RWPE2 (cell line): ENCODE measurements at regions not wholly inside any gene's neighbourhood (a gene's known extent, or its start where the extent isn't known, plus 50 kb on each side); places are given as distances from the start of the nearest gene placed in this dataset.

Source experiments
- ATAC-seq: fragments of 200-7000 bp; cut with Tn5 transposase; 3 replicates; pipeline ENCODE4 v1.9.1; 2021; ENCODE audit warnings: low read depth
- DNase-seq: peaks from one replicate; pipeline ENCODE4 v3.0.0-alpha.2; 2020; ENCODE audit warnings: low spot score
- H3K27ac ChIP-seq: fragments of 450-650 bp; 2 replicates; pipeline ENCODE4 v1.5.1; 2017; ENCODE audit warnings: mild to moderate bottlenecking; ENCODE audit not compliant: poor library complexity, severe bottlenecking
- H3K27me3 ChIP-seq: fragments of 250-450 bp; sonication (Bioruptor Pico); 2 replicates; pipeline ENCODE4 v1.5.1; 2021; ENCODE audit warnings: mild to moderate bottlenecking, moderate library complexity; ENCODE audit not compliant: insufficient read depth, poor library complexity, severe bottlenecking
- H3K36me3 ChIP-seq: fragments of 250-450 bp; sonication (Bioruptor Pico); 2 replicates; pipeline ENCODE4 v1.5.1; 2020; ENCODE audit warnings: low read depth, mild to moderate bottlenecking, moderate library complexity
- H3K4me1 ChIP-seq: fragments of 250-450 bp; sonication (Bioruptor Pico); 2 replicates; pipeline ENCODE4 v1.5.1; 2021; ENCODE audit warnings: mild to moderate bottlenecking, moderate library complexity; ENCODE audit not compliant: insufficient read depth, poor library complexity, severe bottlenecking
- H3K4me3 ChIP-seq: fragments of 250-450 bp; sonication (Bioruptor Pico); 2 replicates; pipeline ENCODE4 v1.5.1; 2021; ENCODE audit warnings: mild to moderate bottlenecking, moderate library complexity; ENCODE audit not compliant: severe bottlenecking
- H3K9me3 ChIP-seq: fragments of 250-450 bp; sonication (Bioruptor Pico); 2 replicates; pipeline ENCODE4 v1.5.1; 2021; ENCODE audit warnings: mild to moderate bottlenecking, moderate library complexity; ENCODE audit not compliant: severe bottlenecking
- TF ChIP-seq, protein P1 (sequence below): fragments of 450-650 bp; IDR thresholded peaks from one replicate; pipeline ENCODE4 v1.5.1; 2017; ENCODE audit warnings: mild to moderate bottlenecking, moderate library complexity; ENCODE audit not compliant: poor library complexity, severe bottlenecking

DNA sequence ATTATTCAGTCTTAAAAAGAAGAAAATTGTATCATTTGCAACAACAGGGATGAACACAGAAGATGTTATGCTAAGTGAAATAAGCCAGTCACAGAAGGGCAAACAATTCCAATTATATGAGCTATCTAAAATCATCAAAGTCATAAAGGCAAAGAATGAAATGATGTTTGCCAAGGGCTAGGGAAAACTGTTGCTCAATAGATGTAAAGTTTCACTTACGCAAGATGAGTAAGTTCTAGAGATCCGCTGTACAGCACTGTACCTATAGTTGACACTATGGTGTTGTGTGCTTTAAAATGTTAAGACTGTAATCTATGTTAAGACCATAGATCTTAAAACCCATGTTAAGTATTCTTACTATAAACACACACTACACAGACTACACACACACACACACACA lies 904.6 kb upstream of the LRRN3 start:
- H3K4me3 ChIP-seq, result no peak overlapping the region
- DNase-seq (no peak), ATAC-seq (peak; percentile 56; the same call in 2 of the 3 replicates)
- no peaks in the 10 kb centered on the region for H3K27me3 ChIP-seq
- no peaks in the 10 kb centered on the region for H3K9me3 ChIP-seq
- no peaks in the 10 kb centered on the region for H3K4me1 ChIP-seq
- TF ChIP-seq, protein P1, sequence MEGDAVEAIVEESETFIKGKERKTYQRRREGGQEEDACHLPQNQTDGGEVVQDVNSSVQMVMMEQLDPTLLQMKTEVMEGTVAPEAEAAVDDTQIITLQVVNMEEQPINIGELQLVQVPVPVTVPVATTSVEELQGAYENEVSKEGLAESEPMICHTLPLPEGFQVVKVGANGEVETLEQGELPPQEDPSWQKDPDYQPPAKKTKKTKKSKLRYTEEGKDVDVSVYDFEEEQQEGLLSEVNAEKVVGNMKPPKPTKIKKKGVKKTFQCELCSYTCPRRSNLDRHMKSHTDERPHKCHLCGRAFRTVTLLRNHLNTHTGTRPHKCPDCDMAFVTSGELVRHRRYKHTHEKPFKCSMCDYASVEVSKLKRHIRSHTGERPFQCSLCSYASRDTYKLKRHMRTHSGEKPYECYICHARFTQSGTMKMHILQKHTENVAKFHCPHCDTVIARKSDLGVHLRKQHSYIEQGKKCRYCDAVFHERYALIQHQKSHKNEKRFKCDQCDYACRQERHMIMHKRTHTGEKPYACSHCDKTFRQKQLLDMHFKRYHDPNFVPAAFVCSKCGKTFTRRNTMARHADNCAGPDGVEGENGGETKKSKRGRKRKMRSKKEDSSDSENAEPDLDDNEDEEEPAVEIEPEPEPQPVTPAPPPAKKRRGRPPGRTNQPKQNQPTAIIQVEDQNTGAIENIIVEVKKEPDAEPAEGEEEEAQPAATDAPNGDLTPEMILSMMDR, result no peak
- H3K27ac ChIP-seq, result no peak overlapping the region
- no peaks in the 10 kb centered on the region for H3K36me3 ChIP-seq

DNA sequence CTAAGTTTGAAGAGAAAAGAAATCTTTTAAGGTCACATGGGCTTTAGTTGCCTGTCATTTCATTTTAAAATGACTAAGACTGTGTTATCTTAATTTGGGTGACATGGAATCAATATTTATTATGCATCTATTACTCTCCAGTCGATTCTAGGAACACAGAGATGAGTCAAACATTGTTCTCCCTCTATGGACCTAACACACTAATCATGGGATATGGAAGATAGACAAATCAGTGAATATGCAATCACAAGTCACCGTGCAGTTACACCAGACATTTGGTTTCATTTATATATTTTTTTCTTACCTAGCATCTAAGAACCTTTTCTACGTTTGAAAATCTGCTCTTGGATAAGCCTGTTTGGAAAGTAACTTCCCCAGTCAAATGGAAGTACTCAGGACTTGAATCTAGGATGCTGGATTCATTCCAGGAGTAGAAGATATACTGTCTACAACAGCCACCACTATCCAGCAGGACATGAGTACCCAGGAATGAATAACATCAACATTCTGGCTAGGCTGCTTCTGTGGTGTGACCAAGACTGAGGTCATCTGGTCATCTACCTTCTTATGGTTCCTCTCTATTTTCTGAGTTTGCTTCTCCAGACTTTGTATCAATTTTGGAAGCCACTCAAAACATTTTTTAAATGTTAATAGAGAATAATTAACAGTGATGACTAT lies 902.9 kb upstream of the LRRN3 start:
- DNase-seq (no peak), ATAC-seq (no peak)
- H3K9me3 ChIP-seq, result no peaks in the 10 kb centered on the region
- no peak overlapping the region for H3K27ac ChIP-seq
- TF ChIP-seq, protein P1, result no peak
- no peak overlapping the region for H3K4me3 ChIP-seq
- no peaks in the 10 kb centered on the region for H3K36me3 ChIP-seq
- H3K27me3 ChIP-seq, result no peaks in the 10 kb centered on the region
- H3K4me1 ChIP-seq, result no peaks in the 10 kb centered on the region

DNA sequence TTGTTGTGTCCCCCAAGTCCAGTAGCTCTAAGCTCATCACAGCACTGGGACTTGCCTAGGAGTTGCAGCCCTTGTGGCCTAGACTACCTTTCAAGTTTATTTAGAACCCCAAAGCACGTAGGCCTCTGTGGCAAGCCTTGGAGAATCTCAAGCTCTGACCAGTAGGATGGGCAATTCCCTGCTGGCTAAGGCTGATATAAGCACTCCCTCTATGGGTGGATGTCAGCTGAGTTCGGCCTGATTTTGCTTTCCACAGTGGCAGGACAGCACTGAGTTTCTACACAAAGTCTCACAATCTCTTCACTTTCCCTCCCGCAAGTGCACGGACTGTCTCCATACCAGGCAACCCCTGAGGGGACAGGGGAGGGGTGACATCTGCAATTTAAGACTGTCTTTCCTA lies 886.4 kb upstream of the LRRN3 start:
- ATAC-seq (no peak), DNase-seq (no peak)
- no peak overlapping the region for H3K4me3 ChIP-seq
- no peak overlapping the region for H3K27ac ChIP-seq
- H3K4me1 ChIP-seq, result no peaks in the 10 kb centered on the region
- H3K27me3 ChIP-seq, result no peaks in the 10 kb centered on the region
- TF ChIP-seq, protein P1, result peak; percentile 13
- H3K36me3 ChIP-seq, result no peaks in the 10 kb centered on the region
- H3K9me3 ChIP-seq, result no peaks in the 10 kb centered on the region

- no peak for DNase-seq
- ATAC-seq, result no peak
- H3K36me3 ChIP-seq, result no peaks in the 10 kb centered on the region
Observed at GRCh38 chr7:110205899-110206298, 885.0 kb upstream of the LRRN3 start.

GRCh38 chr7:110209884-110210283 lies 881.0 kb upstream of the LRRN3 start:
- no peak for DNase-seq
- TF ChIP-seq, protein P1, result no peak
- Histone ChIP-seq H3K4me3 (no peak overlapping the region), H3K9me3 (no peaks in the 10 kb centered on the region), H3K27me3 (no peaks in the 10 kb centered on the region), H3K27ac (no peak overlapping the region), H3K4me1 (no peaks in the 10 kb centered on the region), H3K36me3 (no peaks in the 10 kb centered on the region)
- no peak for ATAC-seq

More at GRCh38 chr7:110205899-110206298, 885.0 kb upstream of the LRRN3 start:
- H3K4me3 ChIP-seq, result no peak overlapping the region
- H3K27ac ChIP-seq, result no peak overlapping the region
- no peaks in the 10 kb centered on the region for H3K9me3 ChIP-seq
- TF ChIP-seq, protein P1, result no peak
- no peaks in the 10 kb centered on the region for H3K27me3 ChIP-seq
- H3K4me1 ChIP-seq, result no peaks in the 10 kb centered on the region
